ENCODE measurements at regions not wholly inside any gene's neighbourhood (a gene's known extent, or its start where the extent isn't known, plus 50 kb on each side); places are given as distances from the start of the nearest gene placed in this dataset.

GRCh38 chr13:48181482-48182145 lies 51.4 kb upstream of the ITM2B start:
- no peak for TF ChIP-seq MXI1 (IDR thresholded peaks at IDR 0.05; ENCODE audit: borderline replicate concordance, low read depth, low read length)
- no peak for TF ChIP-seq MAFK (IDR thresholded peaks at IDR 0.05; ENCODE audit: low read depth, low read length)
- Histone ChIP-seq H4K91ac (ENCODE audit: insufficient read depth, low read depth, low read length) (no peak overlapping the region), H2BK20ac (ENCODE audit: low read depth, low read length) (no peak overlapping the region), H3K36me3 (ENCODE audit: control insufficient read depth, insufficient read depth, low read length) (no peaks in the 10 kb centered on the region), H3K9ac (ENCODE audit: low read depth, low read length) (no peak overlapping the region), H4K8ac (ENCODE audit: low read depth in 2 of 2, low read length in 2 of 2) (no peak overlapping the region), H4K5ac (ENCODE audit: low read depth, low read length) (no peak overlapping the region), H3K9me3 (ENCODE audit: control insufficient read depth, insufficient read depth, low read length) (no peaks in the 10 kb centered on the region), H3K4me2 (ENCODE audit: low read depth, low read length) (no peak overlapping the region), H3K9me1 (ENCODE audit: insufficient read depth, low read length) (no peaks in the 10 kb centered on the region), H3K79me1 (ENCODE audit: low read depth in 1 of 2, low read length in 2 of 2) (no peaks in the 10 kb centered on the region), H3K27ac (ENCODE audit: insufficient read depth, low read length) (no peak overlapping the region), H3K4me3 (ENCODE audit: insufficient read depth, low read depth, low read length) (no peak overlapping the region), H2BK5ac (ENCODE audit: low read depth, low read length, poor library complexity, severe bottlenecking) (no peak overlapping the region), H3K4ac (ENCODE audit: low read depth, low read length) (no peak overlapping the region), H2AFZ (replicated peaks; ENCODE audit: low read length, poor library complexity) (peak overlapping the region; percentile 56), H2BK120ac (ENCODE audit: low read depth, low read length) (no peak overlapping the region), H3K23ac (ENCODE audit: low read depth, low read length) (no peak overlapping the region), H2AK9ac (replicated peaks; ENCODE audit: low read depth, low read length, poor library complexity) (no peak overlapping the region), H3K56ac (ENCODE audit: extremely low read depth, insufficient read depth, low read length) (no peak overlapping the region), H3K14ac (replicated peaks; ENCODE audit: low read depth, low read length) (no peak overlapping the region), H3K27me3 (ENCODE audit: control insufficient read depth, insufficient read depth, low read length) (peaks cover 9% of the 10 kb centered on the region; the same call in 1 of the 2 replicates), H2AK5ac (ENCODE audit: low read depth, low read length) (no peak overlapping the region), H4K20me1 (ENCODE audit: insufficient read depth, low read length) (no peaks in the 10 kb centered on the region), H3K4me1 (ENCODE audit: control insufficient read depth, insufficient read depth, low read length) (no peaks in the 10 kb centered on the region), H2BK15ac (ENCODE audit: low read depth, low read length) (no peak overlapping the region), H3K18ac (ENCODE audit: low read depth, low read length) (no peak overlapping the region)
- no TSS peak for BruUV-seq (replicated peaks)
- dilution Hi-C loops (cut with HindIII; ENCODE audit: low sequenced_read_pairs, unreplicated experiment) (no loop called here), in situ Hi-C loops (cut with MboI; ENCODE audit: low sequenced_read_pairs) (no loop called here), intact Hi-C loops (cut with micrococcal nuclease) (no loop called here)
- ATAC-seq (ENCODE audit: low read depth): no peak
- CTCF ChIA-PET: no interaction called here
- POLR2A ChIA-PET (ENCODE audit: unreplicated experiment): no interaction called here
- WGBS, 2 experiments (ENCODE audit: extremely low coverage in 2 of 2, insufficient read length in 1 of 2): no CpG with 5 or more reads among the region's 5 CpGs
- DNase-seq: no peak

Measured in IMR-90 (cell line).